Hepatocyte (in vitro differentiated cells): ENCODE measurements at regions not wholly inside any gene's neighbourhood (a gene's known extent, or its start where the extent isn't known, plus 50 kb on each side); places are given as distances from the start of the nearest gene placed in this dataset.
A peak's percentile ranks its signal among the peaks of the same experiment; 100 is the strongest.

Experiments used
- DNase-seq: peaks from one replicate; pipeline ENCODE4 v3.0.0-alpha.2; 2016; ENCODE audit warnings: low spot score
- H2AFZ ChIP-seq: fragments of 200-600 bp; sonication (generic); 2 replicates; pipeline ENCODE4 v1.6.0; 2016; ENCODE audit warnings: antibody characterized with exemption, mild to moderate bottlenecking
- H3K27ac ChIP-seq: fragments of 200-600 bp; sonication (generic); 2 replicates; pipeline ENCODE4 v1.5.1; 2016; ENCODE audit warnings: mild to moderate bottlenecking
- H3K27me3 ChIP-seq: fragments of 200-600 bp; sonication (generic); 2 replicates; pipeline ENCODE4 v1.6.1; 2016
- H3K36me3 ChIP-seq: fragments of 200-600 bp; sonication (generic); replicated peaks from 2 replicates; pipeline ENCODE4 v1.5.1; 2016; ENCODE audit warnings: low read depth; ENCODE audit not compliant: insufficient read depth
- H3K4me1 ChIP-seq: fragments of 200-600 bp; sonication (generic); 2 replicates; pipeline ENCODE4 v1.5.1; 2016; ENCODE audit warnings: mild to moderate bottlenecking, moderate library complexity; ENCODE audit not compliant: insufficient read depth
- H3K4me2 ChIP-seq: fragments of 200-600 bp; sonication (generic); 2 replicates; pipeline ENCODE4 v1.6.0; 2016
- H3K4me3 ChIP-seq: fragments of 200-600 bp; sonication (generic); 2 replicates; pipeline ENCODE4 v1.5.1; 2016; ENCODE audit warnings: mild to moderate bottlenecking
- H3K79me2 ChIP-seq: fragments of 200-600 bp; sonication (generic); 2 replicates; pipeline ENCODE4 v1.6.0; 2017; ENCODE audit warnings: mild to moderate bottlenecking
- H3K9me2 ChIP-seq: fragments of 200-600 bp; sonication (generic); replicated peaks from 2 replicates; pipeline ENCODE4 v1.6.0; 2017; ENCODE audit warnings: mild to moderate bottlenecking; ENCODE audit not compliant: insufficient read depth
- H3K9me3 ChIP-seq: fragments of 200-600 bp; sonication (generic); 2 replicates; pipeline ENCODE4 v1.5.1; 2016; ENCODE audit warnings: low read depth, mild to moderate bottlenecking
- H4K20me1 ChIP-seq: fragments of 200-600 bp; sonication (generic); 2 replicates; pipeline ENCODE4 v1.6.0; 2016; ENCODE audit warnings: mild to moderate bottlenecking; ENCODE audit not compliant: insufficient read depth, poor library complexity, severe bottlenecking
- CTCF ChIP-seq: fragments of 200-600 bp; sonication (generic); IDR thresholded peaks from 2 replicates; pipeline ENCODE4 v1.5.1; 2016; ENCODE audit warnings: antibody characterized with exemption, mild to moderate bottlenecking; ENCODE audit not compliant: poor library complexity
- EZH2 ChIP-seq: fragments of 200-600 bp; sonication (generic); IDR thresholded peaks from 2 replicates; pipeline ENCODE4 v1.6.1; 2016; ENCODE audit warnings: antibody characterized with exemption, mild to moderate bottlenecking, borderline replicate concordance
- EZH2phosphoT487 ChIP-seq: fragments of 200-600 bp; sonication (generic); IDR thresholded peaks from one replicate; pipeline ENCODE4 v1.6.1; 2018; ENCODE audit warnings: antibody characterized with exemption, mild to moderate bottlenecking, low read depth, moderate library complexity; ENCODE audit not compliant: unreplicated experiment, severe bottlenecking
- WGBS: methylation state at CpG from one replicate; pipeline ENCODE4 v1.1.6; 2016; ENCODE audit warnings: low lambda C conversion rate; ENCODE audit errors: missing lambda C conversion rate; 5-methylcytosine and 5-hydroxymethylcytosine counted together

GRCh38 chr2:64751286-64752260 is 97.9 kb upstream of the SERTAD2 start:
- H3K9me3 ChIP-seq = no peaks in the 10 kb centered on the region
- no peaks in the 10 kb centered on the region for H4K20me1 ChIP-seq
- peaks cover 14% of the 10 kb centered on the region for H3K79me2 ChIP-seq
- DNase-seq = peak; percentile 77
- H3K36me3 ChIP-seq = no peaks in the 10 kb centered on the region
- H3K4me2 ChIP-seq = peak overlapping the region; percentile 79
- H3K4me3 ChIP-seq = peak overlapping the region; percentile 38
- H2AFZ ChIP-seq = peak overlapping the region; percentile 39
- H3K27ac ChIP-seq = peak overlapping the region; percentile 96
- WGBS = under 1% methylated on average over 46 of the region's 59 CpGs
- TF ChIP-seq CTCF (peak; percentile 28), EZH2 (no peak)
- H3K27me3 ChIP-seq = no peaks in the 10 kb centered on the region
- no peaks in the 10 kb centered on the region for H3K9me2 ChIP-seq
- H3K4me1 ChIP-seq = peaks cover 16% of the 10 kb centered on the region

- H3K27me3 ChIP-seq = no peaks in the 10 kb centered on the region
- no peak overlapping the region for H3K4me2 ChIP-seq
- H2AFZ ChIP-seq = no peak overlapping the region
- DNase-seq = no peak
- no peaks in the 10 kb centered on the region for H3K9me2 ChIP-seq
- TF ChIP-seq CTCF (no peak), EZH2 (no peak), EZH2phosphoT487 (no peak)
- H3K9me3 ChIP-seq = no peaks in the 10 kb centered on the region
- H3K79me2 ChIP-seq = peaks cover 3% of the 10 kb centered on the region
- no peaks in the 10 kb centered on the region for H4K20me1 ChIP-seq
- no peaks in the 10 kb centered on the region for H3K36me3 ChIP-seq
- H3K4me1 ChIP-seq = peaks cover 15% of the 10 kb centered on the region
- 65% methylated on average over 2 of the region's 2 CpGs for whole genome bisulfite sequencing
- no peak overlapping the region for H3K4me3 ChIP-seq
- H3K27ac ChIP-seq = no peak overlapping the region
These were observed 99.7 kb upstream of the SERTAD2 start for GRCh38 chr2:64753399-64753798.

GRCh38 chr2:64754570-64754969 is 100.9 kb upstream of the SERTAD2 start:
- Histone ChIP-seq H4K20me1 (no peaks in the 10 kb centered on the region), H2AFZ (no peak overlapping the region), H3K27ac (no peak overlapping the region), H3K4me1 (peaks cover 6% of the 10 kb centered on the region), H3K9me2 (no peaks in the 10 kb centered on the region), H3K9me3 (no peaks in the 10 kb centered on the region), H3K36me3 (no peaks in the 10 kb centered on the region), H3K27me3 (no peaks in the 10 kb centered on the region), H3K4me3 (no peak overlapping the region), H3K4me2 (no peak overlapping the region), H3K79me2 (no peaks in the 10 kb centered on the region)
- TF ChIP-seq EZH2 = no peak
- TF ChIP-seq CTCF = no peak
- TF ChIP-seq EZH2phosphoT487 = no peak
- no peak for DNase-seq
- 60% methylated on average over 1 of the region's 1 CpG for WGBS
